SK-N-SH treated with all-trans-retinoic acid at 6 μM for 48 hours (cell line): ENCODE measurements at regions not wholly inside any gene's neighbourhood (a gene's known extent, or its start where the extent isn't known, plus 50 kb on each side); places are given as distances from the start of the nearest gene placed in this dataset.

ENCODE experiments used
- ARNTL ChIP-seq: fragments of 450-650 bp; formaldehyde crosslinking; IDR thresholded peaks from 2 replicates; pipeline ENCODE4 v1.5.0; 2020; ENCODE audit warnings: low read depth, mild to moderate bottlenecking, moderate library complexity, borderline replicate concordance
- TF ChIP-seq, protein P1 (sequence below): fragments of 250-450 bp; sonication (Bioruptor Pico); IDR thresholded peaks from 2 replicates; pipeline ENCODE4 v1.5.0; 2020; ENCODE audit warnings: mild to moderate bottlenecking, moderate library complexity
- TF ChIP-seq, protein P2 (sequence below): fragments of 250-450 bp; sonication (Bioruptor Pico); IDR thresholded peaks from 2 replicates; pipeline ENCODE4 v1.8.0; 2021; ENCODE audit warnings: low read depth, mild to moderate bottlenecking, moderate library complexity, borderline replicate concordance

DNA sequence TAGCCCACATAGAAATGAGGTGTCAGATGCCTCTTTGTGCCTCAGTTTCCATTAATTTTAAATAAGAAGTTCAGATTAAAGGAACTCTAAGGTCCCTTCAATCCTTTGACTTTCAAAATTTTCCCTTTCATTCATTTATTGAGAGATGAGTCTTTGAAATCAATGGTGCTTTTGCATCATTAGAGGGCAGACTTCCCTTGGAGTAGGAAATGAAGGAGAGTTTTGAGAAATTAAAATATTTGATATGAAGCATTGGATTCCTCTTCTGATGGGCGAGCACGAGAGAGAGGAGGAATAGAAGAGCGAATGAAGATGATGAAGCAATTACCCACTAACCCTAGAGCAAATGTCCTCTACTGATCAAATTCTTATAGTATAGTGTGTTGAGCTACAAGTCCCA, 105.7 kb downstream of the EDN1 start:
- TF ChIP-seq, protein P1, sequence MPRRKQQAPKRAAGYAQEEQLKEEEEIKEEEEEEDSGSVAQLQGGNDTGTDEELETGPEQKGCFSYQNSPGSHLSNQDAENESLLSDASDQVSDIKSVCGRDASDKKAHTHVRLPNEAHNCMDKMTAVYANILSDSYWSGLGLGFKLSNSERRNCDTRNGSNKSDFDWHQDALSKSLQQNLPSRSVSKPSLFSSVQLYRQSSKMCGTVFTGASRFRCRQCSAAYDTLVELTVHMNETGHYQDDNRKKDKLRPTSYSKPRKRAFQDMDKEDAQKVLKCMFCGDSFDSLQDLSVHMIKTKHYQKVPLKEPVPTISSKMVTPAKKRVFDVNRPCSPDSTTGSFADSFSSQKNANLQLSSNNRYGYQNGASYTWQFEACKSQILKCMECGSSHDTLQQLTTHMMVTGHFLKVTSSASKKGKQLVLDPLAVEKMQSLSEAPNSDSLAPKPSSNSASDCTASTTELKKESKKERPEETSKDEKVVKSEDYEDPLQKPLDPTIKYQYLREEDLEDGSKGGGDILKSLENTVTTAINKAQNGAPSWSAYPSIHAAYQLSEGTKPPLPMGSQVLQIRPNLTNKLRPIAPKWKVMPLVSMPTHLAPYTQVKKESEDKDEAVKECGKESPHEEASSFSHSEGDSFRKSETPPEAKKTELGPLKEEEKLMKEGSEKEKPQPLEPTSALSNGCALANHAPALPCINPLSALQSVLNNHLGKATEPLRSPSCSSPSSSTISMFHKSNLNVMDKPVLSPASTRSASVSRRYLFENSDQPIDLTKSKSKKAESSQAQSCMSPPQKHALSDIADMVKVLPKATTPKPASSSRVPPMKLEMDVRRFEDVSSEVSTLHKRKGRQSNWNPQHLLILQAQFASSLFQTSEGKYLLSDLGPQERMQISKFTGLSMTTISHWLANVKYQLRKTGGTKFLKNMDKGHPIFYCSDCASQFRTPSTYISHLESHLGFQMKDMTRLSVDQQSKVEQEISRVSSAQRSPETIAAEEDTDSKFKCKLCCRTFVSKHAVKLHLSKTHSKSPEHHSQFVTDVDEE = no peak
- TF ChIP-seq ARNTL (CRISPR knock-in tag) = no peak
- TF ChIP-seq, protein P2, sequence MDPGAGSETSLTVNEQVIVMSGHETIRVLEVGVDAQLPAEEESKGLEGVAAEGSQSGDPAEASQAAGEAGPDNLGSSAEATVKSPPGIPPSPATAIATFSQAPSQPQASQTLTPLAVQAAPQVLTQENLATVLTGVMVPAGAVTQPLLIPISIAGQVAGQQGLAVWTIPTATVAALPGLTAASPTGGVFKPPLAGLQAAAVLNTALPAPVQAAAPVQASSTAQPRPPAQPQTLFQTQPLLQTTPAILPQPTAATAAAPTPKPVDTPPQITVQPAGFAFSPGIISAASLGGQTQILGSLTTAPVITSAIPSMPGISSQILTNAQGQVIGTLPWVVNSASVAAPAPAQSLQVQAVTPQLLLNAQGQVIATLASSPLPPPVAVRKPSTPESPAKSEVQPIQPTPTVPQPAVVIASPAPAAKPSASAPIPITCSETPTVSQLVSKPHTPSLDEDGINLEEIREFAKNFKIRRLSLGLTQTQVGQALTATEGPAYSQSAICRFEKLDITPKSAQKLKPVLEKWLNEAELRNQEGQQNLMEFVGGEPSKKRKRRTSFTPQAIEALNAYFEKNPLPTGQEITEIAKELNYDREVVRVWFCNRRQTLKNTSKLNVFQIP = no peak
